NCI-H526 treated with DMSO at 0.1 percent for 48 hours (cell line): ENCODE measurements at regions not wholly inside any gene's neighbourhood (a gene's known extent, or its start where the extent isn't known, plus 50 kb on each side); places are given as distances from the start of the nearest gene placed in this dataset.

ENCODE experiments used
- DNase-seq: peaks from one replicate; lab custom pipeline; 2025; lab: John Stamatoyannopoulos, UW

GRCh38 chr1:173422456-173422976 is 54.6 kb upstream of the PRDX6 start:
- no peak for DNase-seq

- no peak for DNase-seq
These were observed 53.8 kb upstream of the PRDX6 start for GRCh38 chr1:173423291-173423690.

GRCh38 chr1:173424143-173424542 is 53.0 kb upstream of the PRDX6 start:
- no peak for DNase-seq

GRCh38 chr1:173424782-173425407 is 52.2 kb upstream of the PRDX6 start:
- no peak for DNase-seq

- DNase-seq, result no peak
These were observed 51.1 kb upstream of the PRDX6 start for GRCh38 chr1:173426057-173426456.

GRCh38 chr1:173427146-173428054 is 49.7 kb upstream of the PRDX6 start:
- DNase-seq, result no peak
